Fibroblast of lung (primary cell): ENCODE measurements at regions not wholly inside any gene's neighbourhood (a gene's known extent, or its start where the extent isn't known, plus 50 kb on each side); places are given as distances from the start of the nearest gene placed in this dataset.

Experiments
- EZH2 ChIP-seq: IDR thresholded peaks from 2 replicates; pipeline ENCODE4 v1.5.1; 2012; ENCODE audit warnings: low read length, control low read depth, mild to moderate bottlenecking; ENCODE audit errors: missing control alignments
- TF ChIP-seq, protein P1 (sequence below), 2 donors: IDR thresholded peaks in 1 of 2; conservative IDR thresholded peaks in 1 of 2; 1 replicate in 1 of 2; 2 replicates in 1 of 2; pipeline ENCODE4 v1.5.1; 2011 to 2012; ENCODE audit warnings: low read length in 2 of 2, control low read depth in 1 of 2, inconsistent platforms in 1 of 2, low read depth in 1 of 2, mild to moderate bottlenecking in 1 of 2

DNA sequence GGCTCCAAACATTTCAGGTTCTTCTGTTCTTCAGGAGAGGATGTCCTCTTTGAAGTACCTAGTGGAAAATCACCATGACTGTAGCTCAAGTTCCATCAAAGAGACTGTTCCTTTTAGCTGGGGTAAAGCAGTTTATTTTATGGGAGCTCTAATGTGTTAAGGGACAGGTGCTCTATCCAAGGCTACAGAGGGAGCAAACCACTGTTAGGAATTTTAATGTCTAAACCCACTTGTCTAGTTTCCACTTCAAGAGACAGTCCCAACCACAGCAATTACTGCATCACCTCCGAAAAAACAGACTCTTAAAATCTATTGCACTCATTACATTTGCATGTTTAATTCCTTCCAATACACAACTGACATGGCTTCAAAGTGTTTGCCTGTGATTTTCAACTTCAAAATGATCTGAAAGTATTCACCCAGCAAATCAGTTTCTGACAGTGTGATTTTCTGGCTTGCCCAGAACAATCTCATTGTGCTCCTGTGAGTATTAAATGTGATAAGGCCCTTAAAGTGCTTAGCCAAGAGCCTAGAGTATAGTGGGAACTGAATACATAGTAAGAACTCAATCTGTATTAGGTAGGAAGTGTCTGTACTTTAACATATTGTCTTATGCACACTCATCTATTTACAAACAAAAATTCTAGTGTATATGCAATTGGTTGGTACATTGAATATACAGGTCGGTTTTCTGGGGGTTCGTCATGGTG is 266.5 kb upstream of the CCDC54 start:
- TF ChIP-seq, protein P1, sequence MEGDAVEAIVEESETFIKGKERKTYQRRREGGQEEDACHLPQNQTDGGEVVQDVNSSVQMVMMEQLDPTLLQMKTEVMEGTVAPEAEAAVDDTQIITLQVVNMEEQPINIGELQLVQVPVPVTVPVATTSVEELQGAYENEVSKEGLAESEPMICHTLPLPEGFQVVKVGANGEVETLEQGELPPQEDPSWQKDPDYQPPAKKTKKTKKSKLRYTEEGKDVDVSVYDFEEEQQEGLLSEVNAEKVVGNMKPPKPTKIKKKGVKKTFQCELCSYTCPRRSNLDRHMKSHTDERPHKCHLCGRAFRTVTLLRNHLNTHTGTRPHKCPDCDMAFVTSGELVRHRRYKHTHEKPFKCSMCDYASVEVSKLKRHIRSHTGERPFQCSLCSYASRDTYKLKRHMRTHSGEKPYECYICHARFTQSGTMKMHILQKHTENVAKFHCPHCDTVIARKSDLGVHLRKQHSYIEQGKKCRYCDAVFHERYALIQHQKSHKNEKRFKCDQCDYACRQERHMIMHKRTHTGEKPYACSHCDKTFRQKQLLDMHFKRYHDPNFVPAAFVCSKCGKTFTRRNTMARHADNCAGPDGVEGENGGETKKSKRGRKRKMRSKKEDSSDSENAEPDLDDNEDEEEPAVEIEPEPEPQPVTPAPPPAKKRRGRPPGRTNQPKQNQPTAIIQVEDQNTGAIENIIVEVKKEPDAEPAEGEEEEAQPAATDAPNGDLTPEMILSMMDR (conservative IDR thresholded peaks at IDR 0.05 in 1 of 2, IDR thresholded peaks at IDR 0.05 in 1 of 2; ENCODE audit: low read depth in 1 of 2, low read length in 2 of 2) = no peak
- no peak for TF ChIP-seq EZH2
